Mucosa of descending colon (tissue), 3 donors: ENCODE measurements at regions not wholly inside any gene's neighbourhood (a gene's known extent, or its start where the extent isn't known, plus 50 kb on each side); places are given as distances from the start of the nearest gene placed in this dataset.

ENCODE experiments used
- ATAC-seq: fragments of 200-7000 bp; cut with Tn5 transposase; one replicate; pipeline ENCODE4 v1.9.1; 2020; ENCODE audit warnings: mild to moderate bottlenecking, moderate library complexity
- DNase-seq, 3 donors: peaks; one replicate each; pipeline ENCODE4 v3.0.0-alpha.2; 2020
- H3K36me3 ChIP-seq: fragments of 200-600 bp; one replicate; pipeline ENCODE4 v1.8.0; 2021; ENCODE audit warnings: low read depth, mild to moderate bottlenecking
- H3K4me1 ChIP-seq: fragments of 200-600 bp; one replicate; pipeline ENCODE4 v1.8.0; 2021; ENCODE audit warnings: low read depth, mild to moderate bottlenecking
- H3K4me3 ChIP-seq: fragments of 200-600 bp; one replicate; pipeline ENCODE4 v1.8.0; 2021; ENCODE audit warnings: mild to moderate bottlenecking
- H3K9me3 ChIP-seq: fragments of 200-600 bp; one replicate; pipeline ENCODE4 v1.8.0; 2021; ENCODE audit warnings: mild to moderate bottlenecking
- CTCF ChIP-seq: fragments of 200-600 bp; IDR thresholded peaks from one replicate; pipeline ENCODE4 v1.8.0; 2022; ENCODE audit warnings: antibody characterized with exemption, mild to moderate bottlenecking
- intact Hi-C, 2 donors: fragments of 100-400 bp; cut with DNase I in 1 of 2; cut with micrococcal nuclease in 1 of 2; formaldehyde crosslinking; loops; one replicate each; pipeline versions ENCODE4 v1.11.0 to v1.11.1; 2022; cut with DNase I, micrococcal nuclease
- donor health status: DM: no; HTN: no; CAD: no; lungs with moderate emphysema.
- donor health status: DM: no; HTN: no; CAD: no.
- donor health status: DM: no; HTN: yes; CAD: no.

DNA sequence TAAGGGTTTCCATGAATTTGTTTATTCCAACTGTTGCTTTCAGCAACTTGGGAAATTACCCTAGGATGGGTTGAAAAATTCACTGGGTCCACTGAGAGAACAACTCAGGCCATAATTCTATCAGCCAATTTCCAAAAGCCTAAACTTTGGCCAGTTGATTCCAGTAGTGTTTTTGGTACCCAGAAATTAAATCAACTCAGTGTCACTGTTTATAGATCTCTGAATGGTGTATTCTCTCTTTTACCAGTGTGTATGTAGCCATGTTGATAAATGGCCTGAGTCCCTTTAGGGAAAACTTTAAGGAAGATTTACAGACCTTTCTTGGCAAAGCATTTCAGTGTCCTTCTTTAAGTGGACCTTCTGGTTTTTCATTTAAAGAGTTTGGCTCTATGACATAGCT, 636.4 kb downstream of the OTOL1 start:
- H3K9me3 ChIP-seq: no peaks in the 10 kb centered on the region
- DNase-seq: no peak
- no peak for ATAC-seq
- no peaks in the 10 kb centered on the region for H3K36me3 ChIP-seq
- intact Hi-C loops: no loop called here
- H3K4me3 ChIP-seq: no peak overlapping the region
- TF ChIP-seq CTCF: no peak
- no peaks in the 10 kb centered on the region for H3K4me1 ChIP-seq

- Histone ChIP-seq H3K36me3 (no peaks in the 10 kb centered on the region), H3K9me3 (no peaks in the 10 kb centered on the region), H3K4me1 (no peaks in the 10 kb centered on the region), H3K4me3 (no peak overlapping the region)
- no peak for ATAC-seq
- intact Hi-C loops: no loop called here
- TF ChIP-seq CTCF: no peak
- DNase-seq: no peak
Measured at GRCh38 chr3:162134571-162134970, 638.0 kb downstream of the OTOL1 start.

DNA sequence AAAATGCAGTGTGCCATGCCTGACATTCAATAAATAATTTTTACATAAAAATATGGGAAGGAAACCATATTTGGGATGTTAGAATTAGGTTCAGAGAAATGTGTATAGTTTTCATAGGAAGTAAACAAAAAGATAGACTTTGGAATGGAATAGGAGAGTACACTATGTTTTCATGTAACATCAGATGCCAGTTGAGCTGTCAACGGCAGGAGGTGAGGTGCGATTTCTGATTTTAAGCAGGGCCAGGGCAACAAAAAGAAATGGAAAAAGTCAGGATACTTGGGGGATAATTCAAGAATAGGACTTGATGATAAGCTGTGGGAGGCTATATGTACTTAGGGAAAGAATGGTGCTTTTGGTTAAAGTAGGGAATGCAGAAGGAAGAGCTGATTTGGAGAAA, 639.5 kb downstream of the OTOL1 start:
- H3K4me3 ChIP-seq: no peak overlapping the region
- ATAC-seq (no peak), DNase-seq (no peak)
- no peaks in the 10 kb centered on the region for H3K36me3 ChIP-seq
- TF ChIP-seq CTCF: no peak
- no peaks in the 10 kb centered on the region for H3K4me1 ChIP-seq
- H3K9me3 ChIP-seq: no peaks in the 10 kb centered on the region
- intact Hi-C loops: no loop called here

GRCh38 chr3:162138509-162138908, 641.9 kb downstream of the OTOL1 start:
- Histone ChIP-seq H3K36me3 (no peaks in the 10 kb centered on the region), H3K4me3 (no peak overlapping the region), H3K4me1 (no peaks in the 10 kb centered on the region), H3K9me3 (no peaks in the 10 kb centered on the region)
- TF ChIP-seq CTCF: no peak
- ATAC-seq (no peak), DNase-seq (no peak)
- intact Hi-C loops: no loop called here

GRCh38 chr3:162139841-162140240, 643.2 kb downstream of the OTOL1 start:
- TF ChIP-seq CTCF: no peak
- no peaks in the 10 kb centered on the region for H3K4me1 ChIP-seq
- ATAC-seq (no peak), DNase-seq (no peak)
- H3K4me3 ChIP-seq: no peak overlapping the region
- intact Hi-C loops: no loop called here
- no peaks in the 10 kb centered on the region for H3K36me3 ChIP-seq
- no peaks in the 10 kb centered on the region for H3K9me3 ChIP-seq

DNA sequence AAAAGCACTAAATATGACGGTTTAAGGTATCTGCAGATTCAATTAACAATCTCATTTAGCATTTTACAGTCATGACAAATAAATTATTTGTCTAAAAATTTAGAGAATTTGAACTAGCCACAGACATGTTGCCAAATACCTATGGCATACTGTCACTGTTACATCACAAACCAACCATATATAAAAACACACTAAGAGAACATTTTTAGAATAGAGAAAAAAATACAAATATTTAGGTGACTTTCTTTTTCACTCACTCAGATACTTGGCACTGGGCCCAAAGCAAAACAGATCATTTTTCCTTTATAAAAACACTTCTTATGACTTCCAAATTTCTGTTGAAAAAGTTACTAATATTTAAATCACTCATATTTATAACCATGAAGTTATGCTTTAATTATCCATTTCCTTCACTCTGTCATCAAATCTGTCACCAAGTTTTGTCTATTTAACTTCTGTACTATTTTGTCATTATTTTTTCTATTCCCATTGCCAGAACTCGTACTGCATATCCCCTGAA, 644.7 kb downstream of the OTOL1 start:
- DNase-seq (no peak), ATAC-seq (no peak)
- H3K36me3 ChIP-seq: no peaks in the 10 kb centered on the region
- H3K4me3 ChIP-seq: no peak overlapping the region
- intact Hi-C loops: no loop called here
- no peaks in the 10 kb centered on the region for H3K9me3 ChIP-seq
- no peak for TF ChIP-seq CTCF
- H3K4me1 ChIP-seq: no peaks in the 10 kb centered on the region
